Mesendoderm (in vitro differentiated cells): ENCODE measurements at regions not wholly inside any gene's neighbourhood (a gene's known extent, or its start where the extent isn't known, plus 50 kb on each side); places are given as distances from the start of the nearest gene placed in this dataset.

ENCODE experiments used
- DNase-seq: peaks from one replicate; pipeline ENCODE4 v3.0.0; 2013
- H2AK5ac ChIP-seq: 2 replicates; pipeline ENCODE4 v1.6.1; 2013; ENCODE audit warnings: low read length, inconsistent platforms
- H2BK120ac ChIP-seq: 2 replicates; pipeline ENCODE4 v1.6.1; 2013; ENCODE audit warnings: low read depth, mild to moderate bottlenecking, low read length, moderate library complexity, mixed read lengths
- H2BK15ac ChIP-seq: replicated peaks from 2 replicates; pipeline ENCODE4 v1.6.1; 2013; ENCODE audit warnings: low read depth, mild to moderate bottlenecking, moderate library complexity
- H2BK5ac ChIP-seq: 2 replicates; pipeline ENCODE4 v1.6.1; 2013; ENCODE audit warnings: low read length, inconsistent platforms
- H3K18ac ChIP-seq: 2 replicates; pipeline ENCODE4 v1.6.1; 2013; ENCODE audit warnings: mild to moderate bottlenecking, low read length, mixed read lengths
- H3K23ac ChIP-seq: one replicate; pipeline ENCODE4 v1.6.1; 2013; ENCODE audit warnings: low read length
- H3K27ac ChIP-seq: 2 replicates; pipeline ENCODE4 v1.5.1; 2013; ENCODE audit warnings: low read depth, mild to moderate bottlenecking, inconsistent platforms, low read length, moderate library complexity
- H3K27me3 ChIP-seq: 2 replicates; pipeline ENCODE4 v1.6.1; 2013; ENCODE audit warnings: low read length, control low read depth, mild to moderate bottlenecking, inconsistent platforms; ENCODE audit not compliant: insufficient read depth, poor library complexity
- H3K36me3 ChIP-seq: 2 replicates; pipeline ENCODE4 v1.6.1; 2013; ENCODE audit warnings: low read length, inconsistent platforms; ENCODE audit not compliant: control insufficient read depth, insufficient read depth
- H3K4ac ChIP-seq: one replicate; pipeline ENCODE4 v1.6.1; 2013; ENCODE audit warnings: low read depth, mild to moderate bottlenecking, low read length, moderate library complexity
- H3K4me1 ChIP-seq: 2 replicates; pipeline ENCODE4 v1.6.1; 2013; ENCODE audit warnings: low read depth, low read length, inconsistent platforms; ENCODE audit not compliant: control insufficient read depth
- H3K4me2 ChIP-seq: 2 replicates; pipeline ENCODE4 v1.6.1; 2013; ENCODE audit warnings: low read length
- H3K4me3 ChIP-seq: 2 replicates; pipeline ENCODE4 v1.5.1; 2013; ENCODE audit warnings: mild to moderate bottlenecking, low read length
- H3K56ac ChIP-seq: one replicate; pipeline ENCODE4 v1.6.1; 2013; ENCODE audit warnings: low read length
- H3K79me1 ChIP-seq: 2 replicates; pipeline ENCODE4 v1.6.1; 2013; ENCODE audit warnings: low read length, inconsistent platforms
- H3K79me2 ChIP-seq: 2 replicates; pipeline ENCODE4 v1.6.1; 2013; ENCODE audit warnings: mild to moderate bottlenecking, low read length; ENCODE audit not compliant: control insufficient read depth, insufficient read depth
- H3K9ac ChIP-seq: 2 replicates; pipeline ENCODE4 v1.6.1; 2013; ENCODE audit warnings: low read length, inconsistent platforms
- H4K5ac ChIP-seq: one replicate; pipeline ENCODE4 v1.6.1; 2013; ENCODE audit warnings: low read length
- H4K8ac ChIP-seq: one replicate; pipeline ENCODE4 v1.6.1; 2013; ENCODE audit warnings: low read depth, mild to moderate bottlenecking, control low read depth, low read length, moderate library complexity
- WGBS: extraction: QIAGEN DNeasy Blood & Tissue Kit; methylation state at CpG from one replicate; pipeline ENCODE4 v1.1.7; 2013; ENCODE audit warnings: low lambda C conversion rate, missing lambda C conversion rate; ENCODE audit not compliant: insufficient coverage; ENCODE audit errors: extremely low coverage; 5-methylcytosine and 5-hydroxymethylcytosine counted together

GRCh38 chr16:35714665-35715064 lies 2255.3 kb downstream of the TP53TG3F start:
- Histone ChIP-seq H2BK120ac (no peak overlapping the region), H3K79me2 (no peaks in the 10 kb centered on the region), H2BK15ac (no peak overlapping the region), H3K36me3 (no peaks in the 10 kb centered on the region), H3K4me2 (no peak overlapping the region), H3K4me1 (no peaks in the 10 kb centered on the region), H3K79me1 (no peaks in the 10 kb centered on the region), H3K18ac (no peak overlapping the region), H3K4ac (no peak overlapping the region), H3K9ac (no peak overlapping the region), H4K8ac (no peak overlapping the region), H3K23ac (no peak overlapping the region), H3K27me3 (no peaks in the 10 kb centered on the region), H4K5ac (no peak overlapping the region), H3K56ac (no peak overlapping the region), H3K4me3 (no peak overlapping the region), H3K27ac (no peak overlapping the region), H2BK5ac (no peak overlapping the region), H2AK5ac (no peak overlapping the region)
- WGBS: no CpG with 5 or more reads among the region's 3 CpGs
- no peak for DNase-seq

- Histone ChIP-seq H2BK5ac (no peak overlapping the region), H3K27me3 (no peaks in the 10 kb centered on the region), H4K8ac (no peak overlapping the region), H2BK120ac (no peak overlapping the region), H3K79me1 (no peaks in the 10 kb centered on the region), H3K4me1 (no peaks in the 10 kb centered on the region), H2BK15ac (no peak overlapping the region), H3K4me3 (no peak overlapping the region), H3K9ac (no peak overlapping the region), H2AK5ac (no peak overlapping the region), H3K18ac (no peak overlapping the region), H3K79me2 (no peaks in the 10 kb centered on the region), H3K56ac (no peak overlapping the region), H3K27ac (no peak overlapping the region), H3K23ac (no peak overlapping the region), H4K5ac (no peak overlapping the region), H3K4me2 (no peak overlapping the region), H3K36me3 (no peaks in the 10 kb centered on the region), H3K4ac (no peak overlapping the region)
- no peak for DNase-seq
- no CpG with 5 or more reads among the region's 3 CpGs for WGBS
Measured at GRCh38 chr16:35724551-35724950, 2265.1 kb downstream of the TP53TG3F start.

GRCh38 chr16:35725949-35726348 lies 2266.5 kb downstream of the TP53TG3F start:
- Histone ChIP-seq H3K23ac (no peak overlapping the region), H2BK5ac (no peak overlapping the region), H3K4me3 (no peak overlapping the region), H3K56ac (no peak overlapping the region), H3K79me2 (no peaks in the 10 kb centered on the region), H4K5ac (no peak overlapping the region), H3K4ac (no peak overlapping the region), H3K4me1 (no peaks in the 10 kb centered on the region), H2BK120ac (no peak overlapping the region), H3K79me1 (no peaks in the 10 kb centered on the region), H3K9ac (no peak overlapping the region), H3K18ac (no peak overlapping the region), H2AK5ac (no peak overlapping the region), H3K27ac (no peak overlapping the region), H3K36me3 (no peaks in the 10 kb centered on the region), H2BK15ac (no peak overlapping the region), H3K27me3 (no peaks in the 10 kb centered on the region), H3K4me2 (no peak overlapping the region), H4K8ac (no peak overlapping the region)
- WGBS: no CpG with 5 or more reads among the region's 6 CpGs
- no peak for DNase-seq

DNA sequence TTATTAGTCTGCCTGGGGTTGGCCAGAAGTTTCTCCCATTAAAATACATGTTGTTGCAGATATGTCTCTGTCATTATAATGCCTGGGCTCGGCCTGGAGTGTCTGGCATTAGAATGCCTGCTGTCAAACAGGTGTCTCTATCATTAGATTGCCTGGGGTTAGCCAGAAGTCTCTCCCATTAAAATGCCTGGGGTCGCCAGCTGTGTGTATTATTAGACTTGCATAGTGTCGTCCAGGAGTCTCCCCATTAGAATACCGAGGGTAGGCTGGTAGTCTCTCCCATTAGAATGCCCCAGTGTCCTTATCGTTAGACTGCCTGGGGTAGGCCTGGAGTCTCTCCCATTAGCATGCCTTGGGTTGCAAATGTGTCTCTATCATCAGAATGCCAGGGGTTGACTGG lies 2270.8 kb downstream of the TP53TG3F start:
- no peak overlapping the region for H2BK120ac ChIP-seq
- no peak overlapping the region for H3K27ac ChIP-seq
- no peak overlapping the region for H3K4me3 ChIP-seq
- WGBS: no CpG with 5 or more reads among the region's 5 CpGs
- H2BK5ac ChIP-seq: no peak overlapping the region
- H4K5ac ChIP-seq: no peak overlapping the region
- H3K79me1 ChIP-seq: no peaks in the 10 kb centered on the region
- no peaks in the 10 kb centered on the region for H3K36me3 ChIP-seq
- no peaks in the 10 kb centered on the region for H3K79me2 ChIP-seq
- no peak for DNase-seq
- H2AK5ac ChIP-seq: no peak overlapping the region
- no peak overlapping the region for H3K4ac ChIP-seq
- no peak overlapping the region for H3K9ac ChIP-seq
- H3K56ac ChIP-seq: no peak overlapping the region
- H3K4me1 ChIP-seq: no peaks in the 10 kb centered on the region
- H4K8ac ChIP-seq: no peak overlapping the region
- H3K23ac ChIP-seq: no peak overlapping the region
- no peaks in the 10 kb centered on the region for H3K27me3 ChIP-seq
- no peak overlapping the region for H3K4me2 ChIP-seq
- H3K18ac ChIP-seq: no peak overlapping the region
- H2BK15ac ChIP-seq: no peak overlapping the region

DNA sequence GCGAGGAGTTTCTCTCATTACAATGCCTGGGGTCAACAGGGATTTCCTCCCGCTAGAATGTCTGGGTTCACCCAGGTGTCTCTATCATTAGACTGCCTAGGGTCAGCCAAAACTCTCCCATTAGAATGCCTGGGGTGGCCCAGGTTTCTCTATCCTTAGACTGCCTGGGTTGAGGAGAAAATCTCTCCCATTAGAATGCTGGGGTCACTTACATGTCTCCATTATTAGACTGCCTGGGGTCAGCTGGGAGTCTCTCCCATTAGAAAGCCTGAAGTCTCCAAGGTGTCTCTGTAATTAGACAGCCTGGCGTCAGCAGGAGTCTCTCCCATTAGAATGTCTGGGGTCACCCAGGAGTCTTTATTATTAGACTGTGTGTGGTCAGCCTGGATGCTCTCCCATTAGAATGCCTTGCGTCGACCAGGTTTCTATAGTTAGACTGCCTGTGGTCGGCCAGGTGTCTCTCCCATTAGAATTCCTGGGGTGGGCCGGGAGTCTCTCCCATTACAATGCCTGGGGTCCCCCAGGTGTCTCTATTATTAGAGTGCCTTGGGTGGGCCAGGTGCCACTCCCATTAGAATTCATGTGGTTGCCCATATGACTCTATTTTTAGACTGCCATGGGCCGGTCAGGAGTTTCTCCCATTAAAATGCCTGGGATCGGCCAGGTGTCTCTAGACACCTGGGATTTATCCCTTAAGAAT lies 2272.1 kb downstream of the TP53TG3F start:
- no peak for DNase-seq
- Histone ChIP-seq H4K5ac (no peak overlapping the region), H3K56ac (no peak overlapping the region), H3K23ac (no peak overlapping the region), H3K18ac (no peak overlapping the region), H3K27ac (no peak overlapping the region), H3K9ac (no peak overlapping the region), H3K4me3 (no peak overlapping the region), H3K79me2 (no peaks in the 10 kb centered on the region), H4K8ac (no peak overlapping the region), H3K4ac (no peak overlapping the region), H3K4me1 (no peaks in the 10 kb centered on the region), H3K79me1 (no peaks in the 10 kb centered on the region), H2BK15ac (no peak overlapping the region), H3K4me2 (no peak overlapping the region), H3K36me3 (no peaks in the 10 kb centered on the region), H2AK5ac (no peak overlapping the region), H3K27me3 (no peaks in the 10 kb centered on the region), H2BK120ac (no peak overlapping the region), H2BK5ac (no peak overlapping the region)
- no CpG with 5 or more reads among the region's 9 CpGs for WGBS
